ENCODE measurements at regions not wholly inside any gene's neighbourhood (a gene's known extent, or its start where the extent isn't known, plus 50 kb on each side); places are given as distances from the start of the nearest gene placed in this dataset.

DNA sequence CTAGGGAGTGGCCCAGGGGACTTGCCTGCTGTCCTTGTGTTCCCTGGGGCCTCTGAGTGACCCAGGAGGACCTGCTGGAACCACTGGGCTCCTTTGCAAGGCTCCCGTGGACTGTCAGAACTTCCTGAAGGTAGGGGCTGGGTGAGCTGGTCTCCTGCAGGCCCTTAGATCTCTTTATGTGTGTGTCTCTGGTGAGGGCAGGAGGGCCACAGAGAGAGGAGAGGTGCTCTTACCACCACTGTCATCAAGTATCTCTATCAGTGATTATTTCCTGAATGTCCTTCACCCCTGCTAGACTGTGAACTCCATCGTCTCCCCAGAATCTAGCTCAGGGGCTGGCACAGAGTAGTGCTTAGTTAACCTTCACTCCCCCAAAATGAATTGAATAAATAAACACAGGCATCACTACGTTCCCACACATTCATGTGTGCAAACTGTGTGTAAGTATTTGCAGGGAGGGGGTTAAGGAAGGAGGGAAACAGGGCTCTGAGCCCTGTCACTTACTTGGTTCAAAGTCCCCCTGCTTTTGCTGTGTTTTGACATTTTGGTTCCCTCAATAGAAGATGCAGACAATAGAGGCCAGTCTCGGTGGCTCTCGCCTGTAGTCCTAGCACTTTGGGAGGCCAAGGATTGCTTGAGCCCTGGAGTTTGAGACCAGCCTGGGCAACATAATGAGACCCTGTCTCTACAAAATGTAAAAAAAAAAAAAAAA lies 100.8 kb upstream of the HAAO start:
- H3K27ac Mint-ChIP-seq, result no peak overlapping the region
- H3K9me3 Mint-ChIP-seq (ENCODE audit: low read depth), result no peaks in the 10 kb centered on the region
- no peaks in the 10 kb centered on the region for H3K27me3 Mint-ChIP-seq
- no peaks in the 10 kb centered on the region for H3K4me1 Mint-ChIP-seq (ENCODE audit: low read depth)
- no peaks in the 10 kb centered on the region for H3K36me3 Mint-ChIP-seq
- no peak overlapping the region for H3K4me3 Mint-ChIP-seq

DNA sequence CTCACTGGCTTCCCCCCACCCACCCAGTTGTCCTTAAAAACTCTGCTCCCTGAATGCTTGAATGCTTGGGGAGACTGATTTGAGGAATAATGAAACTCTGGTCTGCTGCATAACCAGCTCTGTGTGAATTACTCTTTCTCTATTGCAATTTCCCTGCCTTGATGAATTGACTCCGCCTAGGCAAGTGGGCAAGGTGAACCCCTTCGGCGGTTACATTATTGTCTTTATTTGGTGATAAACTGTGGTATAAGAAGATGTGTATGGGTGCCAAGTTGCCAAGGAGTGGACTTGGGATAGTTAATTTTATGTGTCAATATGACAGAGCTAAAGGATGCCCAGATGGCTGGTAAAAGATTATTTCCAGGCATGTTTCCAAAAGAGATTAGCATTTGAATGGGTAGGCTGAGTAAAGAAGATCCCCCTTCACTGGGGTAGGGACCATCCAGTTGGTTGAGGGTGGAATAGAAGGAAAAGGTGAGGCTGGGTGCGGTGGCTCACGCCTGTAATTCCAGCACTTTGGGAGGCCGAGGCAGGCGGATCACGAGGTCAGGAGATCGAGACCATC lies 98.5 kb upstream of the HAAO start:
- H3K27me3 Mint-ChIP-seq, result no peaks in the 10 kb centered on the region
- H3K4me1 Mint-ChIP-seq (ENCODE audit: low read depth), result no peaks in the 10 kb centered on the region
- H3K27ac Mint-ChIP-seq, result no peak overlapping the region
- H3K9me3 Mint-ChIP-seq (ENCODE audit: low read depth), result no peaks in the 10 kb centered on the region
- H3K36me3 Mint-ChIP-seq, result peaks cover 7% of the 10 kb centered on the region
- no peak overlapping the region for H3K4me3 Mint-ChIP-seq

DNA sequence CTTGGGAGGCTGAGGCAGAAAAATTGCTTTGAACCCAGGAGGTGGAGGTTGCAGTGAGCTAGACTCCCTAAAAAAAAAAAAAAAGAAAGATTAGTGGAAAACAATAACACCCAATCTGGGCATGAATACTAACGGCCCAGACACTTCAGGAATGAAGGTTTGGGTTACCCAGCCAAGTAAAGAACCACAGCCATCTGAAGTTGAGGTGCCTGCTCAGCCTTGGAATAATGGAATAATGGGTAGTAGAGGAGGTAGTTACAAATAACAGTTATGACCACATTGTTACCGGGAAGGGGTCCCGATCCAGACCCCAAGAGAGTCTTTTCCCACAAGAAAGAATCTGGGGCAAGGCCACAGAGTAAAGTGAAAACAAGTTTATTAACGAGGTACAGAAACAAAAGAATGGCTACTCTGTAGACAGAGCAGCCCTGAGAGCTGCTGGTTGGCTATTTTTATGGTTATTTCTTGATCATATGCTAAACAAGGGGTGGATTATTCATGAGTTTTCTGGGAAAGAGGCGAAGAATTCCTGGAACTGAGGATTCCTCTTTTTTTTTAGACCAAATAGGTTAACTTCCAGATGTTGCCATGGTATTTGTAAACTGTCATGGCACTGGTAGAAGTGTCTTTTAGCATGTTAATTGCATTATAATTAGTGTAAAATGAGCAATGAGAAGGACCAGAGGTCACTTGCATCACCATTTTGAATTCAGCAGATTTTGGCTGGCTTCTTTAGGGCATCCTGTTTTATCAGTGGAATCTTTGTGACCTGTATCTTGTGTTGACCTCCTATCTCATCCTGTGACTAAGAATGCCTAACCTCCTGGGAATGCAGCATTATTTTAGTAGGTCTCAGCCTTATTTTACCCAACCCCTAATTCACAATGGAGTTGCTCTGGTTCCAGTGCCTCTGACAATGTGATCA lies 96.2 kb upstream of the HAAO start:
- no peaks in the 10 kb centered on the region for H3K9me3 Mint-ChIP-seq (ENCODE audit: low read depth)
- H3K4me3 Mint-ChIP-seq, result no peak overlapping the region
- no peaks in the 10 kb centered on the region for H3K27me3 Mint-ChIP-seq
- H3K27ac Mint-ChIP-seq, result no peak overlapping the region
- H3K36me3 Mint-ChIP-seq, result peaks cover 7% of the 10 kb centered on the region
- H3K4me1 Mint-ChIP-seq (ENCODE audit: low read depth), result no peaks in the 10 kb centered on the region

DNA sequence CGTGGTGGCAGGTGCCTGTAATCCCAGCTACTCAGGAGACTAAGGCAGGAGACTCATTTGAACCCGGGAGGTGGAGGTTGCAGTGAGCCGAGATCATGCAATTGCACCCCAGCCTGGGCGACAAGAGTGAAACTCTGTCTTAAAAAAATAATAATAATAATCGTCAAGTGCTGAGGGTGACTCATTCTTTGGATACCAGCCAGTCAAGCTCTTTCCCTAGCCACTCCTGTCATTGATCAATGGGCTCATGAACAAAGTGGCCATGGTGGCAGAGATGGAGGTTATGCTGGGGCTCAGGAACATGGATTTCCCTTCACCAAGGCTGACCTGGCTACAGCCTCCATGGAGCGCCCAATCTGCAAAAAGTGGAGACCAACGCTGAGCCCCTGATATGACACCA lies 94.5 kb upstream of the HAAO start:
- Mint-ChIP-seq H3K36me3 (peaks cover 7% of the 10 kb centered on the region), H3K4me1 (ENCODE audit: low read depth) (peaks cover 3% of the 10 kb centered on the region), H3K27me3 (no peaks in the 10 kb centered on the region)

GRCh38 chr2:42882756-42883155 lies 90.4 kb upstream of the HAAO start:
- Mint-ChIP-seq H3K4me3 (no peak overlapping the region), H3K9me3 (ENCODE audit: low read depth) (no peaks in the 10 kb centered on the region), H3K27ac (no peak overlapping the region), H3K27me3 (no peaks in the 10 kb centered on the region), H3K36me3 (peaks cover 7% of the 10 kb centered on the region), H3K4me1 (ENCODE audit: low read depth) (peaks cover 29% of the 10 kb centered on the region)

More for the DNA sequence above, 94.5 kb upstream of the HAAO start:
- Mint-ChIP-seq H3K9me3 (ENCODE audit: low read depth) (no peaks in the 10 kb centered on the region), H3K27ac (no peak overlapping the region), H3K4me3 (no peak overlapping the region)

DNA sequence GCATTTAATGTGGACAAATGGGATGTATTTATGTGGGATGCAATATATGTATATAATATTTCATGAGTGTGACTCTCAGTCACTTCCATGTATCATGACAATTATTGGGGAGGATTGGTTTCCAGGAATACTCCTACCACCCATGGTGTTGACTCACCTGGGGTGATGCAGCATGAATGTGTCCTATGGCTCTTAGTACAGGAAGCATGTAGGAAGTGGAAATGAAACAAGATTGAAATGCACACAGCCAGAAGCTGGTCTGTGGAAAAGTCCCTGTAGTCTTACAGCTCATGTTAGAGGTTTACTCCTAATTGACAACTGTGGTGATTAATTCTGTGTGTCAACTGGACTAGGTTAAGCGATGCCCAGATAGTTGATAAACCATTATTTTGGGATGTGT lies 89.3 kb upstream of the HAAO start:
- H3K27ac Mint-ChIP-seq, result peak overlapping the region; percentile 7
- H3K36me3 Mint-ChIP-seq, result peaks cover 7% of the 10 kb centered on the region
- H3K9me3 Mint-ChIP-seq (ENCODE audit: low read depth), result no peaks in the 10 kb centered on the region
- no peaks in the 10 kb centered on the region for H3K27me3 Mint-ChIP-seq
- H3K4me1 Mint-ChIP-seq (ENCODE audit: low read depth), result peaks cover 29% of the 10 kb centered on the region
- H3K4me3 Mint-ChIP-seq, result no peak overlapping the region

DNA sequence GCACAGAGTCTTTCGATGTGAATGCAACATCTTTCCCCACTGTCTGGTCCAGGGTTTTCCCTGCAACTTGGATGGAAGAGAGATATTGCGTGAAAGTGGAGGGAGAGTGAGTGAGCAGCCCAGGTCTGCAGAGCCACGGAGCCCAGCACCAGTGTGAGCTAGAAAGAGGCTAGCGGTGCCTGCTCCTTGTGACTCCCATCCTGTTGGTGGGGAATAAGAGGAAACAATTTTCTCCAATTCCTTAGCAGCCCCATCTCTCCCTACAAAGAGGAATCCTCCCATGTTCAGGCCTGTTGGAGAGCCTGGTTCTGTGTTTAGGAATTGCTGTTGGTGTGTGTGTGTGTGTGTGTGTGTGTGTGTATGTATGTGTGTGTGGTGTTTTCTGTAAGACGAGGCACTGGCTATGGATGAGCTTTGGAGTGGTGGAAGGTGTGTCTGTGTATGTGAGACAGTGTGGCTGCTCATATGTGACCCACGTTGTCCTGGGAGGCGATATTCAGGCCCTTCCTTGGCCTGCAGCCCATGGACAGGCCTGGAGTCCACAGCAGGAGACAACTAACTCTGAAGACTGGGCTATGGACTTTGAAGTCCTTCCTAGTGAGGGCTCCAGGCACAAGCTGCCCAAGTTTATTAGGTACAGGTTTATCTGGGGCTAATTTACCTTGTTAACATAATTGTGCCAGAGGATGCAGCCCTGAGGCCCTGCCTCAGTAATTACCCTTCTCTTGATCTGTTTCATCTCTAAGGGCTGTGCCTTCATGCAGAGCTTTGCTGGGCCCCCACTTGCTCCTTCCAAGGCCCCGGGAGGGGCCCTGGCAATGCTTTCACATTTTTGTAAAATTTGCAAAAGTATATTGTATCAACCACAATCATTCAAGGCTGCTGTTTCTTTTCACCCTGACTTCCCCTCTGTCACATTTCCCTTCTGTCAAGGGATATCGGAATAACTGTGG lies 88.6 kb upstream of the HAAO start:
- peaks cover 29% of the 10 kb centered on the region for H3K4me1 Mint-ChIP-seq (ENCODE audit: low read depth)
- H3K4me3 Mint-ChIP-seq, result no peak overlapping the region
- peaks cover under 1% of the 10 kb centered on the region for H3K36me3 Mint-ChIP-seq
- no peaks in the 10 kb centered on the region for H3K27me3 Mint-ChIP-seq
- H3K27ac Mint-ChIP-seq, result peak overlapping the region; percentile 7
- H3K9me3 Mint-ChIP-seq (ENCODE audit: low read depth), result no peaks in the 10 kb centered on the region

DNA sequence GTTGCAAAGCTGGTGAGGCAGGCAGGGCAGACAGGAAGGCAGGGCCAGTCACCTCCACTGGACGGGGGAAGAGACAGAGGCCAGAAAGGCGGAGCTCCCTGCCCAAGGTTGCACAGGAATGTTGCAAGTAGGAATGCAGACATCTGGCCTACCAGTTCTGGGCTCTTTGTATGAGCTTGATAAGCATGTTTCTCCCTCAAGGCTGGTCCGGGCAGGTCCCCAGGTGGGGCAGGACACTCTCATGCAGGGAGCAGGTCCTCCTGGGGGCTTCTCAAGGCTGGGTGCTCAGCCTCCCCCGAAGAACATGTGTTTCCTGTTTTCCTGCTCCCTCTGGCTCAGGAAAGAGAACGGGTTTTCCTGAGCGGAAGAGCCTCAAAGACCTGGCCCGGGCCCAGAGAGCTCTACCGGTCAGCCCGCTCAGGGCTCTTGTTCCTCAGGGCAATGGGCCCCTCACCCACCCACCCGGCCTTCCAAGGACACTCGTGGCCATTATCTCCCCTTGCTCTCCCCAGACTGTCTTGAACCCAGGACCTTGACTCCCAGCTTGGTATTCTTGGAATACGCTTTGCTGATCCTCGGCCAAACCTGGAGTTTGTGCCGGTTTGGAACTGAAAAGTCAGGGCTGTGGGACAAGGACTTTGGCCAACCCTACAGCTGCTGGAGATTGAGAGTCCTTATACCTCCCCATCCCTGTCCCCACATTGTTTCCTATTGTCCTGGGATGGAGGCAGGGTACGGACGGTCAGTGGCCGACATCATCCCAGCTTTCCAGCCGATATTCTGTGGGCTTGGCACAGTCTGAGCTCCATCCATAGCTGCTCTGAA lies 87.7 kb upstream of the HAAO start:
- no peak overlapping the region for H3K4me3 Mint-ChIP-seq
- H3K27ac Mint-ChIP-seq, result no peak overlapping the region
- no peaks in the 10 kb centered on the region for H3K36me3 Mint-ChIP-seq
- H3K27me3 Mint-ChIP-seq, result no peaks in the 10 kb centered on the region
- no peaks in the 10 kb centered on the region for H3K9me3 Mint-ChIP-seq (ENCODE audit: low read depth)
- H3K4me1 Mint-ChIP-seq (ENCODE audit: low read depth), result peaks cover 29% of the 10 kb centered on the region

GRCh38 chr2:42879121-42879705 lies 86.8 kb upstream of the HAAO start:
- H3K9me3 Mint-ChIP-seq (ENCODE audit: low read depth), result no peaks in the 10 kb centered on the region
- H3K27ac Mint-ChIP-seq, result peak overlapping the region; percentile 46

GRCh38 chr2:42878581-42878980 lies 86.2 kb upstream of the HAAO start:
- Mint-ChIP-seq H3K27me3 (no peaks in the 10 kb centered on the region), H3K9me3 (ENCODE audit: low read depth) (no peaks in the 10 kb centered on the region), H3K4me3 (no peak overlapping the region), H3K36me3 (no peaks in the 10 kb centered on the region), H3K4me1 (ENCODE audit: low read depth) (peaks cover 29% of the 10 kb centered on the region), H3K27ac (peak overlapping the region; percentile 46)

More at GRCh38 chr2:42879121-42879705, 86.8 kb upstream of the HAAO start:
- peaks cover 29% of the 10 kb centered on the region for H3K4me1 Mint-ChIP-seq (ENCODE audit: low read depth)
- no peaks in the 10 kb centered on the region for H3K27me3 Mint-ChIP-seq
- no peak overlapping the region for H3K4me3 Mint-ChIP-seq
- no peaks in the 10 kb centered on the region for H3K36me3 Mint-ChIP-seq

- Mint-ChIP-seq H3K4me1 (ENCODE audit: low read depth) (peaks cover 29% of the 10 kb centered on the region), H3K36me3 (no peaks in the 10 kb centered on the region), H3K27me3 (no peaks in the 10 kb centered on the region), H3K27ac (no peak overlapping the region), H3K9me3 (ENCODE audit: low read depth) (no peaks in the 10 kb centered on the region), H3K4me3 (no peak overlapping the region)
Observed at GRCh38 chr2:42877936-42878335, 85.6 kb upstream of the HAAO start.

GRCh38 chr2:42877511-42877910 lies 85.1 kb upstream of the HAAO start:
- Mint-ChIP-seq H3K4me3 (no peak overlapping the region), H3K36me3 (no peaks in the 10 kb centered on the region), H3K9me3 (ENCODE audit: low read depth) (no peaks in the 10 kb centered on the region), H3K27me3 (no peaks in the 10 kb centered on the region), H3K27ac (no peak overlapping the region), H3K4me1 (ENCODE audit: low read depth) (peaks cover 29% of the 10 kb centered on the region)

DNA sequence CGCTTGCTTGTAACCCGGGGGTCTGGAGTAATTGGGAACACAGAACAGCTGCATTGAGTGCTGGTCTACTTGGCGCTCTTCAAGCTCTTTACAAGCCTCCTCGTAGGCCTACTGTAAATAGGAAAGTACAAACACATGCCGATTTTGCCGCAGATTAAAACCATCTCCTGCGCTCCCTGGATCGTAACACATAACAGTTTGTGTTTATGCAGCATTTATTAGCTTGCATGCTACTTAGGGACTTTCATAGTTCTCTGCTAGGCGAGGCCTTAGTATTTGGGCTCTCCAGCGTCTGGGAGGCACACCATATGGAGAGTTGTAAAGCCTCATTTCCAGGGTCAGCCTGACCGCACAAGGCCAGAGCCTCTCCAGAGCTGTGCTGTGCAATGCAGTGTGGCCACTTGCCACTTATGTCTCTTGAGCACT lies 84.0 kb upstream of the HAAO start:
- H3K4me1 Mint-ChIP-seq (ENCODE audit: low read depth), result peaks cover 22% of the 10 kb centered on the region
- H3K36me3 Mint-ChIP-seq, result no peaks in the 10 kb centered on the region
- H3K27ac Mint-ChIP-seq, result no peak overlapping the region
- H3K27me3 Mint-ChIP-seq, result no peaks in the 10 kb centered on the region
- H3K4me3 Mint-ChIP-seq, result no peak overlapping the region
- no peaks in the 10 kb centered on the region for H3K9me3 Mint-ChIP-seq (ENCODE audit: low read depth)

All from activated naive CD8-positive, alpha-beta T cell (primary cell).